GM12878 (cell line): ENCODE measurements at regions not wholly inside any gene's neighbourhood (a gene's known extent, or its start where the extent isn't known, plus 50 kb on each side); places are given as distances from the start of the nearest gene placed in this dataset.

Source experiments
- BHLHE40 ChIP-seq, 2 experiments: fragments of 450-650 bp in 1 of 2; IDR thresholded peaks; 2 replicates each; pipeline ENCODE4 v1.6.1; 2011 to 2017; ENCODE audit warnings: low read depth in 2 of 2, borderline replicate concordance in 1 of 2, improper control_type of control experiment in 1 of 2, low read length in 1 of 2, mild to moderate bottlenecking in 1 of 2
- KDM1A ChIP-seq: fragments of 200-600 bp; sonication (generic); IDR thresholded peaks from 2 replicates; pipeline ENCODE4 v1.6.1; 2016; ENCODE audit warnings: borderline replicate concordance
- LARP7 ChIP-seq: fragments of 450-650 bp; IDR thresholded peaks from 2 replicates; pipeline ENCODE4 v1.6.1; 2017; ENCODE audit warnings: mild to moderate bottlenecking
- MXI1 ChIP-seq: fragments of 150-350 bp; IDR thresholded peaks from 2 replicates; pipeline ENCODE4 v1.6.1; 2011; ENCODE audit warnings: low read depth, mild to moderate bottlenecking, inconsistent platforms, low read length, improper control_type of control experiment
- NFYB ChIP-seq: IDR thresholded peaks from 2 replicates; pipeline ENCODE4 v1.6.1; 2011; ENCODE audit warnings: low read depth, mild to moderate bottlenecking, low read length, improper control_type of control experiment, moderate library complexity; ENCODE audit not compliant: insufficient read depth
- POLR2AphosphoS5 ChIP-seq: IDR thresholded peaks from 2 replicates; pipeline ENCODE4 v1.6.1; 2011; ENCODE audit warnings: mild to moderate bottlenecking, low read length, inconsistent platforms
- RFX5 ChIP-seq: IDR thresholded peaks from 2 replicates; pipeline ENCODE4 v1.6.1; 2011; ENCODE audit warnings: low read depth, low read length, improper control_type of control experiment
- TF ChIP-seq, protein P1 (sequence below): IDR thresholded peaks from 2 replicates; pipeline ENCODE4 v1.6.1; 2012; ENCODE audit warnings: low read depth, low read length, improper control_type of control experiment
- TF ChIP-seq, protein P2 (sequence below), 3 experiments: IDR thresholded peaks in 2 of 3; conservative IDR thresholded peaks in 1 of 3; 2 replicates each; pipeline ENCODE4 v1.5.1; 2011; ENCODE audit warnings: low read depth in 3 of 3, low read length in 3 of 3, mild to moderate bottlenecking in 3 of 3, control low read depth in 2 of 3, moderate library complexity in 2 of 3, inconsistent platforms in 1 of 3, mixed read lengths in 1 of 3; ENCODE audit not compliant: control insufficient read depth in 2 of 3, insufficient read depth in 1 of 3; ENCODE audit errors: extremely low read depth in 1 of 3

DNA sequence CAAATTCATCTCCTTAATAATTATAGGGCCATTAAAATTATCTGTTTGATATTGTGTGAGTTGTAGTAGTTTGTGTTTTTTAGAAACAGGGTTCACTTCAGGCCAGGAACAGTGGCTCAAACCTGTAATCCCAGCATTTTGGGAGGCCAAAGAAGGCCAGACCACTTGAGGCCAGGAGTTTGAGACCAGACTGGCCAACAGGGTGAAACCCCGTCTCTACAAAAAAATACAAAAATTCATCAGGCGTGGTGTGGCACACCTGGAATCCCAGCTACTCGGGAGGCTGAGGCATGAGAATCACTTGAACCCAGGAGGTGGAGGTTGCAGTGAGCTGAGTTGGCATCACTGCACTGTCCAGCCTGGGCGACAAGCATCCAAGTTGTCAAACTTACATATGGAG, 57.0 kb downstream of the IARS1 start:
- TF ChIP-seq, protein P1, sequence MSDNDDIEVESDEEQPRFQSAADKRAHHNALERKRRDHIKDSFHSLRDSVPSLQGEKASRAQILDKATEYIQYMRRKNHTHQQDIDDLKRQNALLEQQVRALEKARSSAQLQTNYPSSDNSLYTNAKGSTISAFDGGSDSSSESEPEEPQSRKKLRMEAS = no peak
- TF ChIP-seq RFX5 = no peak
- no peak for TF ChIP-seq NFYB
- TF ChIP-seq, protein P2, sequence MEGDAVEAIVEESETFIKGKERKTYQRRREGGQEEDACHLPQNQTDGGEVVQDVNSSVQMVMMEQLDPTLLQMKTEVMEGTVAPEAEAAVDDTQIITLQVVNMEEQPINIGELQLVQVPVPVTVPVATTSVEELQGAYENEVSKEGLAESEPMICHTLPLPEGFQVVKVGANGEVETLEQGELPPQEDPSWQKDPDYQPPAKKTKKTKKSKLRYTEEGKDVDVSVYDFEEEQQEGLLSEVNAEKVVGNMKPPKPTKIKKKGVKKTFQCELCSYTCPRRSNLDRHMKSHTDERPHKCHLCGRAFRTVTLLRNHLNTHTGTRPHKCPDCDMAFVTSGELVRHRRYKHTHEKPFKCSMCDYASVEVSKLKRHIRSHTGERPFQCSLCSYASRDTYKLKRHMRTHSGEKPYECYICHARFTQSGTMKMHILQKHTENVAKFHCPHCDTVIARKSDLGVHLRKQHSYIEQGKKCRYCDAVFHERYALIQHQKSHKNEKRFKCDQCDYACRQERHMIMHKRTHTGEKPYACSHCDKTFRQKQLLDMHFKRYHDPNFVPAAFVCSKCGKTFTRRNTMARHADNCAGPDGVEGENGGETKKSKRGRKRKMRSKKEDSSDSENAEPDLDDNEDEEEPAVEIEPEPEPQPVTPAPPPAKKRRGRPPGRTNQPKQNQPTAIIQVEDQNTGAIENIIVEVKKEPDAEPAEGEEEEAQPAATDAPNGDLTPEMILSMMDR (IDR thresholded peaks at IDR 0.05 in 2 of 3, conservative IDR thresholded peaks at IDR 0.05 in 1 of 3; ENCODE audit: control insufficient read depth in 2 of 3, extremely low read depth in 1 of 3, insufficient read depth in 1 of 3, low read depth in 3 of 3, low read length in 3 of 3) = no peak
- no peak for TF ChIP-seq KDM1A
- TF ChIP-seq BHLHE40 (IDR thresholded peaks at IDR 0.05; ENCODE audit: borderline replicate concordance in 1 of 2, low read depth in 2 of 2, low read length in 1 of 2) = no peak
- TF ChIP-seq POLR2AphosphoS5 = no peak
- TF ChIP-seq MXI1 = no peak
- TF ChIP-seq LARP7 = no peak
